GM12892 (cell line): ENCODE measurements at regions not wholly inside any gene's neighbourhood (a gene's known extent, or its start where the extent isn't known, plus 50 kb on each side); places are given as distances from the start of the nearest gene placed in this dataset.

Experiments used
- POLR2A ChIP-seq: IDR thresholded peaks from 2 replicates; pipeline ENCODE4 v1.6.1; 2011; ENCODE audit warnings: low read depth, low read length, control low read depth
- TAF1 ChIP-seq: IDR thresholded peaks from 2 replicates; pipeline ENCODE4 v1.6.1; 2011; ENCODE audit warnings: low read depth, mild to moderate bottlenecking, control low read depth, low read length, borderline replicate concordance

DNA sequence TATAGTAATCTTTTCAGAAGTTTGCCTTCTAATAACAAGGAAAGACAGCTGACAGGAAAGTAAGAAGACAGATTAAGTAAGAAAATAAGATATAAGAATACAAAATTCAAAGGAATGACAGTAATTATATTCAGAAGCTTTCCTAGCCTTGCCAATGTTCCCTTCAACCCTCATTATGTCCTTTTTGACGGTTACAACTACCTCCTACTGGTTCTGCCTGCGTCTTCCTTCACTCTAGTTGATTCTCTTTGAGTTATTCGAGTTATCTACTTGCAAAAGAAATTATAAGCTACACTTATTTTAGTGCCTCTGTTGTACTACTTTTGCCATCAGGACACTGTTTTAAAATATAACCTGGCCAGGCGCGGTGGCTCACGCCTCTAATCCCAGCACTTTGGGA lies 218.9 kb upstream of the GYPC start:
- no peak for TF ChIP-seq POLR2A
- TF ChIP-seq TAF1: no peak
